HepG2 (cell line): ENCODE measurements at regions not wholly inside any gene's neighbourhood (a gene's known extent, or its start where the extent isn't known, plus 50 kb on each side); places are given as distances from the start of the nearest gene placed in this dataset.

Experiments used
- CTCF ChIP-seq: sonication (generic); formaldehyde crosslinking; IDR thresholded peaks from 2 replicates; pipeline ENCODE4 v1.5.0; 2020; ENCODE audit warnings: mild to moderate bottlenecking, missing genetic modification reagents, moderate library complexity
- JUNB ChIP-seq: sonication (generic); formaldehyde crosslinking; IDR thresholded peaks from 2 replicates; pipeline ENCODE4 v1.8.0; 2022; ENCODE audit warnings: missing genetic modification reagents, mild to moderate bottlenecking, borderline replicate concordance
- NR1H2 ChIP-seq: sonication (generic); formaldehyde crosslinking; IDR thresholded peaks from 2 replicates; pipeline ENCODE4 v1.8.1; 2022; ENCODE audit warnings: low read depth, missing genetic modification reagents, borderline replicate concordance
- NR3C1 ChIP-seq: sonication (generic); formaldehyde crosslinking; IDR thresholded peaks from 2 replicates; pipeline ENCODE4 v1.4.0; 2020; ENCODE audit warnings: missing genetic modification reagents
- POLR2AphosphoS5 ChIP-seq: IDR thresholded peaks from 2 replicates; pipeline ENCODE4 v1.6.1; 2012; ENCODE audit warnings: low read depth, low read length
- SETDB1 ChIP-seq: sonication (generic); formaldehyde crosslinking; IDR thresholded peaks from 2 replicates; pipeline ENCODE4 v1.5.1; 2020; ENCODE audit warnings: missing genetic modification reagents, mild to moderate bottlenecking, borderline replicate concordance
- SIN3A ChIP-seq: IDR thresholded peaks from 2 replicates; pipeline ENCODE4 v1.6.1; 2011; ENCODE audit warnings: low read depth, mild to moderate bottlenecking, control low read depth, low read length, borderline replicate concordance
- SRF ChIP-seq: IDR thresholded peaks from 2 replicates; pipeline ENCODE4 v1.6.1; 2011; ENCODE audit warnings: mild to moderate bottlenecking, low read depth, low read length, moderate library complexity
- ZNF577 ChIP-seq: sonication (generic); formaldehyde crosslinking; IDR thresholded peaks from 2 replicates; pipeline ENCODE4 v1.4.0; 2020; ENCODE audit warnings: mild to moderate bottlenecking, low read depth, missing genetic modification reagents, borderline replicate concordance
- ZSCAN29 ChIP-seq: sonication (generic); formaldehyde crosslinking; conservative IDR thresholded peaks from 2 replicates; pipeline ENCODE4 v1.4.0; 2020; ENCODE audit warnings: mild to moderate bottlenecking, missing genetic modification reagents
- TF ChIP-seq, protein P1 (sequence below): sonication (generic); formaldehyde crosslinking; IDR thresholded peaks from 2 replicates; pipeline ENCODE4 v1.8.0; 2022; ENCODE audit warnings: mild to moderate bottlenecking, missing genetic modification reagents

DNA sequence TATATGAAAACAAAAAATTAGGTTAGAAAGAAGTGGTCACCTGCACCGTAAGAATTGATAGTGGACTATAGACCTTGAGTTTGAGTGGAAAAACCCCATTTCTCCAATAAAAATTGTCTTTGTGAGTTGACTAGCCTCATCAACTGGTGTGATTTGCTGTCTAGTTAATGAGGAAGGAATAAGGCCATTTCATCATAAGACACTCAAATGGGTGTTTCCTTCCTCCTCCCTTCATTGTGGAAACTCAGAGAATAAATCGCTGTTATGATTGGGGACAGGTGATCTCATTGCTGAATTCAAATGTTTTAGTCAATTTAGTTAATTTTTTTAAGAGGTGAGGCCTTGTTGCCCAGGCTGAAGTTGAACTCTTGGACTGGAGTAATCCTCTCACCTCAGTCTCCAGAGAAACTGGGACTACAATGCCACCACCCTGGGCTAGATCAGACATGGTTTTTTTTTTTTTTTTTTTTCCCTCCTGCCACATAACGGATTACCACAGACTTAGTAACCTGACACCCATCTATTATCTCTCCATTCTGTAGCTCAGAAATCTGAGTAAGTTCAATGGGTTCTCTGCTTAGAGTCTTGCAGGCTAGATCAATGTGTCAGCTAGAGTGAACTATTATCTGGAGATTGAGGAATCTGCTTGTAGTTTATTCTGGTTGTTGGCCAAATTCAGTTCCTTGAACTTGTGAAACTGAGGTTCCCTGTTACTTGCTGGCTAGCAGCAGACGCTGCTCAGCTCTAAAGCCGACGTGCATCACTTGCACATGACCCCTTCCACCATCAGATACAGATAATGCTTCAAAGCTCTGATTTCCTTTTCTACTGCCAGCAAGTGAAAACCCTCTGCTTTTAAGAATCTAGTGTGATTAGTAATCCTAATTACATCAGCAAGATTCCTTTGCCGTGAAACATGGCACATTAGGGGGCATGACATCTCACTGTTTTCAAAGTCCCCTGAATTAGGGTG is 663.8 kb upstream of the CDH9 start:
- TF ChIP-seq NR1H2 (CRISPR knock-in tag) (no peak), SRF (no peak), ZSCAN29 (CRISPR knock-in tag) (no peak), NR3C1 (no peak), POLR2AphosphoS5 (no peak), SIN3A (no peak), CTCF (CRISPR knock-in tag) (no peak), JUNB (no peak), SETDB1 (no peak), ZNF577 (CRISPR knock-in tag) (no peak)
- TF ChIP-seq, protein P1, sequence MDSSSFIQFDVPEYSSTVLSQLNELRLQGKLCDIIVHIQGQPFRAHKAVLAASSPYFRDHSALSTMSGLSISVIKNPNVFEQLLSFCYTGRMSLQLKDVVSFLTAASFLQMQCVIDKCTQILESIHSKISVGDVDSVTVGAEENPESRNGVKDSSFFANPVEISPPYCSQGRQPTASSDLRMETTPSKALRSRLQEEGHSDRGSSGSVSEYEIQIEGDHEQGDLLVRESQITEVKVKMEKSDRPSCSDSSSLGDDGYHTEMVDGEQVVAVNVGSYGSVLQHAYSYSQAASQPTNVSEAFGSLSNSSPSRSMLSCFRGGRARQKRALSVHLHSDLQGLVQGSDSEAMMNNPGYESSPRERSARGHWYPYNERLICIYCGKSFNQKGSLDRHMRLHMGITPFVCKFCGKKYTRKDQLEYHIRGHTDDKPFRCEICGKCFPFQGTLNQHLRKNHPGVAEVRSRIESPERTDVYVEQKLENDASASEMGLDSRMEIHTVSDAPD (CRISPR knock-in tag), result no peak
